Ovary (tissue), 7 donors: ENCODE measurements at regions not wholly inside any gene's neighbourhood (a gene's known extent, or its start where the extent isn't known, plus 50 kb on each side); places are given as distances from the start of the nearest gene placed in this dataset.
"Not testable (repeated sequence)": the region's sequence is repeated elsewhere in the genome, so short reads cannot be mapped to it uniquely, and the experiment has no call there.

ENCODE experiments used
- DNase-seq, 5 donors: peaks; one replicate each; pipeline ENCODE4 v3.0.0-alpha.2; 2019 to 2020
- H3K27ac ChIP-seq, 2 donors: fragments of 200-600 bp; one replicate each; pipeline versions ENCODE4 v1.5.1 to v1.8.0; 2019 to 2022
- H3K27me3 ChIP-seq: fragments of 200-600 bp; one replicate; pipeline ENCODE4 v1.8.0; 2022
- H3K36me3 ChIP-seq: fragments of 200-600 bp; sonication (generic); one replicate; pipeline ENCODE4 v1.5.1; 2019
- H3K4me1 ChIP-seq: one replicate; pipeline ENCODE4 v1.8.1; 2013; ENCODE audit warnings: mild to moderate bottlenecking, moderate library complexity; ENCODE audit not compliant: insufficient read depth
- H3K4me3 ChIP-seq: fragments of 200-600 bp; sonication (generic); one replicate; pipeline ENCODE4 v1.5.1; 2017
- H3K9me3 ChIP-seq, 2 donors: fragments of 200-600 bp in 1 of 2; sonication (generic) in 1 of 2; one replicate each; pipeline versions ENCODE4 v1.5.1 to v1.8.1; 2013 to 2019; ENCODE audit warnings: mild to moderate bottlenecking in 1 of 2, moderate library complexity in 1 of 2
- CTCF ChIP-seq, 3 donors: fragments of 450-650 bp in 2 of 3; fragments of 200-600 bp in 1 of 3; IDR thresholded peaks; one replicate each; pipeline versions ENCODE4 v1.5.1 to v1.8.0; 2016 to 2022; ENCODE audit warnings: antibody characterized with exemption in 3 of 3, mild to moderate bottlenecking in 1 of 3
- EP300 ChIP-seq: sonication (generic); formaldehyde crosslinking; IDR thresholded peaks from one replicate; pipeline ENCODE4 v1.6.1; 2017; ENCODE audit warnings: antibody characterized with exemption
- POLR2A ChIP-seq: fragments of 450-650 bp; IDR thresholded peaks from one replicate; pipeline ENCODE4 v1.6.1; 2017; ENCODE audit warnings: antibody characterized with exemption, mild to moderate bottlenecking, moderate library complexity
- WGBS, 3 donors: extraction: QIAGEN DNeasy Blood & Tissue Kit in 1 of 3; methylation state at CpG; one replicate each; pipeline versions ENCODE4 v1.1.5 to v1.1.7; 2013 to 2017; 5-methylcytosine and 5-hydroxymethylcytosine counted together
- intact Hi-C, 4 donors: fragments of 100-400 bp; cut with DNase I; formaldehyde crosslinking; loops; one replicate each; pipeline versions ENCODE4 v1.11.0 to v1.15.1; 2022 to 2023
- donor health status: DM: no; HTN: no; CAD: no; lungs with moderate emphysema.
- donor health status: DM: no; HTN: no; CAD: no.
- donor health status: Bipolar disorder and iron deficiency.
- donor health status: DM: no; HTN: no; CAD: no.
- donor health status: DM: yes; HTN: yes; CAD: no.

GRCh38 chr7:108648989-108649388 is 79.3 kb downstream of the DNAJB9 start:
- H3K4me3 ChIP-seq = no peak overlapping the region
- H3K9me3 ChIP-seq = no peaks in the 10 kb centered on the region
- no peak for DNase-seq
- no peak overlapping the region for H3K27ac ChIP-seq
- TF ChIP-seq CTCF (IDR thresholded peaks at IDR 0.05) (no peak), EP300 (no peak), POLR2A (no peak)
- H3K4me1 ChIP-seq = no peaks in the 10 kb centered on the region
- intact Hi-C loops = no loop called here
- 84 to 87% (median 86%) methylated on average over 6 of the region's 6 CpGs for WGBS, 3 donors
- H3K36me3 ChIP-seq = no peaks in the 10 kb centered on the region
- H3K27me3 ChIP-seq = no peaks in the 10 kb centered on the region

- intact Hi-C loops = no loop called here
- H3K4me1 ChIP-seq = no peaks in the 10 kb centered on the region
- H3K27ac ChIP-seq = no peak overlapping the region
- H3K4me3 ChIP-seq = no peak overlapping the region
- no peaks in the 10 kb centered on the region for H3K27me3 ChIP-seq
- no peak for TF ChIP-seq EP300
- TF ChIP-seq CTCF (IDR thresholded peaks at IDR 0.05) = no peak
- TF ChIP-seq POLR2A = no peak
- DNase-seq = no peak
- WGBS, 3 donors = 0 to 7% (median 4%) methylated on average over 1 of the region's 1 CpG
- H3K9me3 ChIP-seq = no peaks in the 10 kb centered on the region
- H3K36me3 ChIP-seq = no peaks in the 10 kb centered on the region
These were observed 80.8 kb downstream of the DNAJB9 start for GRCh38 chr7:108650467-108650866.

DNA sequence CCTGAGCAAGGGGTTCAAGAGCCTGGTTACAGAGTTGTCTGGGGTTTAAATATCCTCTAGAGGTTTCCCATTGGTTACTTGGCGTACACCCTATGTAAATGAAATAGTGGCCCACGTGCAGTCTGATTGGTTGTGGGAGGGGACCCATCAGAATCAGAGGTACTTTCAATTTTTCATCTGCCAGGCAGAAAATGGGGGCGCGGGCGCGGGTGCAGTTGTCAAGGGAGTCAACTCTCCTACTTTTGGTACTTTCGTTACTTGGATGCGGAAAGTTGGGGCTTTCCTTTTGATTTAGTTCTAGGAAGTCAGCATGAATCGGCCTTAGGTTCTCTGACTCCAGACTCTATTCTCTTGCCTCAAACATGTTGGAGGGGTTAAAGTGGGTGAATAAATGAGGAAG is 83.2 kb downstream of the DNAJB9 start:
- no peak overlapping the region for H3K4me3 ChIP-seq
- DNase-seq = no peak
- H3K36me3 ChIP-seq = no peaks in the 10 kb centered on the region
- H3K27ac ChIP-seq = no peak overlapping the region
- intact Hi-C loops = no loop called here
- no peaks in the 10 kb centered on the region for H3K9me3 ChIP-seq
- no peaks in the 10 kb centered on the region for H3K4me1 ChIP-seq
- H3K27me3 ChIP-seq = no peaks in the 10 kb centered on the region
- no peak for TF ChIP-seq CTCF (IDR thresholded peaks at IDR 0.05)
- TF ChIP-seq POLR2A = no peak
- 91 to 95% (median 94%) methylated on average over 9 of the region's 9 CpGs for WGBS, 3 donors

DNA sequence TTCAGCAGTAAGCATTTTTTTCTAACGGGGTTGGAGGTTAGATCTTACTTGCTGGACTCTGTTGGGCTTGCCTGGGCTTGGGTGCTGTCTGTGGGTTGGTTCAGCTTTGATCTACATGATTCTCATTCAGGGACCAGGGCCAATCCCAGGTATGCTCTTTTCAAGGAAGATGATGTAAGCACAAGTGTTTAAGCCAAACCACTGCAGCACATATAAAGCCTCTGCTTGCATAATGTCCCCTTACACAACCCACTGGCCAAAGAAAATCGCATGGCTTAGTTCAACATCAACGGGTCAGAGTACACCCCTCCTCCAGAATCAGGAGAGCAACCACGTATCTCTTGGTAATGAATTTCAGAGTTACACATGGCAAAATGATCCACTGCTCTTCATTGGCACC is 83.9 kb downstream of the DNAJB9 start:
- no peak for DNase-seq
- Histone ChIP-seq H3K4me3 (no peak overlapping the region), H3K27me3 (no peaks in the 10 kb centered on the region), H3K9me3 (no peaks in the 10 kb centered on the region), H3K36me3 (no peaks in the 10 kb centered on the region), H3K4me1 (no peaks in the 10 kb centered on the region), H3K27ac (no peak overlapping the region)
- no peak for TF ChIP-seq POLR2A
- no peak for TF ChIP-seq EP300
- TF ChIP-seq CTCF (IDR thresholded peaks at IDR 0.05) = no peak
- 89 to 92% (median 91%) methylated on average over 4 of the region's 4 CpGs for WGBS, 3 donors
- intact Hi-C loops = no loop called here

DNA sequence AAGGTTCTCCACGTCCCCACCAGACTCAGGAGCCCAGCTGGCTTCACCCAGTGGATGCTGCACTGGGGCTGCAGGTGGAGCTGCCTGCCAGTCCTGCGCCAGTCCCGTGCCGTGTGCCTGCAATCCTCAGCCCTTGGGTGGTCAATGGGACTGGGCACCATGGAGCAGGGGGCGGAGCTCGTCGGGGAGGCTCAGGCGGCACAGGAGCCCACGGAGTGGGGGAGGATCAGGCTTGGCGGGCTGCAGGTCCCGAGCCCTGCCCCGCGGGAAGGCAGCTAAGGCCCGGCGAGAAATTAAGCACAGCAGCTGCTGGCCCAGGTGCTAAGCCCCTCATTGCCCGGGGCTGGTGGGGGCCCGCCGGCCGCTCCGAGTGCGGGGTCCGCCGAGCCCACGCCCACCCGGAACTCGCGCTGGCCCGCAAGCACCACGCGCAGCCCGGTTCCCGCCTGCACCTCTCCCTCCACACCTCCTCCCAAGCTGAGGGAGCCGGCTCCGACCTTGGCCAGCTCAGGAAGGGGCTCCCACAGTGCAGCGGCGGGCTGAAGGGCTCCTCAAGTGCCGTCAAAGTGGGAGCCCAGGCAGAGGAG is 87.6 kb downstream of the DNAJB9 start:
- H3K4me3 ChIP-seq, intact Hi-C loops, H3K4me1 ChIP-seq, H3K27ac ChIP-seq, H3K36me3 ChIP-seq, DNase-seq, H3K9me3 ChIP-seq, H3K27me3 ChIP-seq: not testable (repeated sequence)
- WGBS, 3 donors = 93 to 96% (median 96%) methylated on average over 13 to 37 of the region's 37 CpGs
